Stimulated activated CD8-positive, alpha-beta memory T cell treated with anti-CD3 and anti-CD28 coated beads, Interleukin-15, amount 100 ng/mL, for 4 hours (primary cell): ENCODE measurements at regions not wholly inside any gene's neighbourhood (a gene's known extent, or its start where the extent isn't known, plus 50 kb on each side); places are given as distances from the start of the nearest gene placed in this dataset.

Experiments
- DNase-seq, 2 donors: peaks; one replicate each; pipeline ENCODE4 v3.0.0-alpha.2; 2020; ENCODE audit warnings: low read depth in 2 of 2

DNA sequence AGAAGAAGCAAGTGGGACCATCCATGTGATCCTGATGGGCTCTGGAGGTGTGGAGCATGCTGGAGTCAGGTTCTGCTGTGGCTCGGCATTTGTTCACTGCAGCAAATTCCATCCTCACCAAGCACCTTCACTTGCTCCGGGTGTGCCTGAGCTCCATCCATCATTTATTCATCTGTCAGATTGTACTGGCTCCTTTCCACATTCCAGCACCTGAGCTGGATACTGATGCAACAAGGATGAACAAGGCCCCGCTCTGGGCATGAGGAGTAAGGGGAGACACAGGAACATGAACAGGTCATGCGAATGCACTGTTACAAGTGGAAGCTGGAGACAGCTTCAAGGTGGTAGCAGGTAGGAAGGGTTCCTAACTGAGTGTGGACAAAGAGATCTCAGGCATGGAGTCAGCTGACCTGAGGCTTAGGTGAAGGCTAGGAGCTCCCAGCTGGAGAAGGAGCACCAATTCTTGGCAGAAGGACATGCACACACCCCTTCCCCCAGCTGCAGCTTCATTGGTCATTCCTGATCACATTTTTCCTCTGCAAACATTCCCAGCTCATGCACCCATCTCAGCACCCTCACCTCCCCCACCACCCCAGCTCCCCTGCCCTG lies 133.7 kb upstream of the ZMIZ1 start:
- DNase-seq: no peak

DNA sequence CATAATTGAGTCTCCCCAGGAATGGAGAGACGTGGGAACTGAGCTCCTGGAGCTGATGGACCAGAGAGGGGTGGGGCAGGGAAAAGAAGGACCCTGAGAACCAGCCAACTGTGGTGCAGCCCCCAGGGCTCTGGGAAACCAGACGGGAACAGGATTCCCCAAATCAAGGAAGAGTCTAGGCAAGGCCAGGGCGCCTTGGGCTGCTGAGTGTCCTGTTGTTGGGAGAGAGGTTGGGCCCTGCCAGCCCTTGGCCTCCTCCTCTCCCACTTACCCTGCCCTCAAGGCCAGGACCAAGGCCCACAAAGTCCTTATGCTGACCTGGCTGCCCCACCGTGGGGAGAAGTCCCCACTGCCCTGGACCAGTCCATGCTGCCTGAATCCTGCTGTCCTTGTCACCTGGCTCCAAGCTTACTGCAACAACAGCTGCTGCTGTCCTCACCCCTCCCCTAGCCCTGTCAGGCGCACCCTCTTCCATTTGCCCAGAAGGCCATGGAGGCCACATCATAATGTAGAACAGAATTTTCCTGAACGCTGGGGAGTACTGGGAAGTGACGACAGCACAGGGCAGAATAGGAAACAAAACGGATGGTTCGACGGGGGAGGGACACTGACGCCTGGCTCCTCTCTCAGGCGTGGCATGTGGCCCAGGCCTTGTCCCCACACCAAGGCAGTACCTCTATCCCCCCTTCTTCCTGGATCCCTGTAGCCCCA lies 132.9 kb upstream of the ZMIZ1 start:
- DNase-seq: no peak

DNA sequence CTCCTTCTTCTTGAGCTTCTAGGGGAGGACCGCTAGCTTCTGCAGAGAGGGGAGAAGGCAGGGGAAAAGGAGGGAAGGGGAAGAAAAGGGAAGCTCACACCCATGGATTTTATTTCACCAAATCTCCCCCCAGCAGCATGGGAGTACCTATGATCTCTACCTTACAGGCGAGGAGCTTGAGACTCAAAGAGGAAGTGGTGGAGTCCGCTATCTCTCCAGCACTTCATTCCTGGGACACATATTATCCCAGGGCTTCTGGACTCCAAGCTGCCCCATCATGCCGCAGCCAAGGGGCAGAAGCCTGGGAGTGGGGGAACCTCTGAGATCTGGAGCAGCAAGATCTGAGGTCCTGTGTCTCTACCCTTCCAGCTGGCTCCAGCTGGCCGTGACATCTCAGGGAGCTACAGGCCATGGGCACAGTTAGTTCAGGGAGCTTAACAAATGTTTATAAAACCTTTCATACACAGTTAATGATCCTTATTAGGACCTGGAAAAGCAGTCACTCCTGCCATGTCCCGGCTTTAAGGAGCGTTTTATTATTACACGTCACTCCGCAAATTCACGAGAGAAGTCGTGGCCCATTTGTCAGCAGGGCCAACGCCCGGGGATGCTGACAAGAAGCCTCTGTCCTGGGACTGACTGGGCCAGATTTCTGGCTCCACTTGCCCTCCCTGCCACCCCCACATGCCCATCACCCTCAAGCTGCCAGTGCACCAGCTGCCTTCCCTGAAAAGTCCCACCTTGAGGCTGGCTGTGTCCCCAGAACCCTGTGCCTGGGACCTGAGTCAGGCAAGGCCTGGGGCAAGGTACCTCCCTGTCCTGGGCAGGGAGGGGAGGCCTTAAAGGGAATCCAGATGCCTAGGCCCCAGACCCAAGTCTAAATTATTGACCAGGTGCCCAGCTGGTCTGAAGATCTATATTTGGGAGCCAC lies 132.1 kb upstream of the ZMIZ1 start:
- no peak for DNase-seq

DNA sequence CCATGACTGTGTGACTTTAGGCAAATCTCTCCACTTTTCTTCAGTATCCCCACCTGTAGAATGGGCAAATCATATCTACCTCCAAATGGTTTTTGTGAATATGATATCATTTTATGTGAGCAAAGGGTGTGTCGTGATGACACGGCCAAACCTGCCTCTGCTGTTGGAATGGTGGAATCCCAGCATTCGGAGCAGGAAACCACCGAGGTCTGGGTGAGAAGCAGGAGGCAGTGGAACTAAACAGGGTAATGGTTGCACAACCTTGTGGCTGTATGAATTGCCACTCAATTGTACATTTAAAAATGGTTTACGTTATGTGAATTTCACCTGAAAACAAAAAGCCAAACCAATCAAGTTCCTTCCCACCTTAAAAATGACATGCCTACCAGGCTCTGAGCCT lies 131.4 kb upstream of the ZMIZ1 start:
- DNase-seq: no peak

DNA sequence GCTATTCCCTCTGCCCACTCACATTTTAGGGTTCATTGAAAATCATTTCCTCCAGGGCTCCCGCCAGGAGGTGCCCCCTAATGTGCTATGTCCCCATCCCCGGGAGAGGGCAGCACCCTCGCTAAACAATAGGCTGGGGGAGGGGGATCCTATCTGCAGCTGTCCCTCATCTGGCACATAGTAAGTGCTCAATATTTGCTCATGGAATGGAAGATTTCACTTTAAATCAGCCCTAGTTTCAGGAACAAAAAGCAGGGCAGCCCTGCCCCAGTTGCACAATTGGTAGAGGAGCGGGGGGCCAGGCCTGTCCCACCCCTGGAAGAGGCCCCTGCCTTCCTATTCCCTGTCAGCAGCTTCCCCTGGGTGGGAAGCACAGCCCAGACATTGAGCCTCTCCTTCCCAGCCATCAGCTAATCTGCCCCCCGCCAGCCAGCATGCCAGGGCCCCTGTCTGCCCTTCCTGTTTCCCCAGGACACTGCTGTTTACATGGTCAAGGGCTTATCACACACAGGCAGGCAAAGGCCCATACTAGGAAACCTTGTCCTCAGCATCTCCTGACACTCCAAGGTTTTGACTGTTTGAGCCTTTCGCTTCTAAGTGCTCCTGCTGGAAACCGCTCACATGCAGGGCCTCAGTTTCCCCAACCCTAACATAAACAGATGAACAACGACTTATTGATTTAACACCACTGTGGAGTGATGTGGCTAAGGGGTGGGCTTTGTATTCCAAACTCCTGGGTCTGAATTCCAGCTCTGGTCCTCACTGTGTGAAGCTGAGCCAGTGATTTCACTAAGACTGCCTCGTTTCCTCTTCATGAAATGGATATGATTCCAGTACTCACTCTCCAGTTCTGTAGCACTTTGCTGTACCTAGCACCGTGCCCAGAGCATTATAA lies 130.7 kb upstream of the ZMIZ1 start:
- DNase-seq: no peak

DNA sequence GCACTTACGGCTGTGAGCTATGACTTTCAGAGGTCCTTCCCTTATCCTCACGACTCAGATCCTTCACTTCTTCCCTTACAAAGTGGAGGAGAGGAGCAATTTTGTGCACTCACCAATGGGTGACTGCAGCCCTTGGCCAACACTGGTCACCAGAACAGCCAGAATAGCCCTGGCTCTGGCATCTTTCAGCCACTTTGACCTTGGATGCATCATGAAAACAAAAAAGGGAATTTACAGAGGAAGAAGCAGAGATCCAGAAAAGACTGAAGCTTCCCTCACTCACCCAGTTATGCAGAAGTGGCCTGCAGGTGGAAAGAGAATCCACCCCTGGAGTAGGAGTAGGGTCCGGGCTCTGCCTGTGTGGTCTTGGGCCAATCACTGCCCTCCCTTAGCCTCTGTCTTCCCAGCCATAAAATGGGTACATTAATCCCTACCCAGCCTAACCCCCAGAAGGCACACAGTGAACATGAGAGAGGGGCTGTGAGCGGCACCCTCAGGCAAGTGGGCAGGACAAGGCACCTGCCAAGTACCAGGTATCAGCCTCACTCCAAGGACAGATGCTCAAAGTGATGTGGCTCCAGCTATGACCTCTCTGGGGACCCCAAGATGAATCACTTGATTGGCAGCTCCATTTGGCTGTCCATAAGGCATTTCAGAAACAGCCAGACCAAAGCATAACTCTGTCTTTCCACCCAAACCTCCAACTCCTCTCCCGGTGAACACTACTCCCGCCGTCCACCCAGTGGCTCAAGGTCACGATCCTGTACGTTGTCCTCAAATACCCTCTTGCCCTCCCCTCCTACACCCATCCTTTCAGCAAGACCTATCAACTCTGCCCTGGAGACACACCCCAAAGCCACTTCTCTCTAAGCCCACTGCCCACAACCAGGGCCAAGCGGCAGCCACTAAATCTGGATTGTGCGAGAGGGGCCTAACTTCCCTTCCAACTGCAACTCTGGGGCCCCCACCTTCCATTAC lies 129.8 kb upstream of the ZMIZ1 start:
- no peak for DNase-seq

DNA sequence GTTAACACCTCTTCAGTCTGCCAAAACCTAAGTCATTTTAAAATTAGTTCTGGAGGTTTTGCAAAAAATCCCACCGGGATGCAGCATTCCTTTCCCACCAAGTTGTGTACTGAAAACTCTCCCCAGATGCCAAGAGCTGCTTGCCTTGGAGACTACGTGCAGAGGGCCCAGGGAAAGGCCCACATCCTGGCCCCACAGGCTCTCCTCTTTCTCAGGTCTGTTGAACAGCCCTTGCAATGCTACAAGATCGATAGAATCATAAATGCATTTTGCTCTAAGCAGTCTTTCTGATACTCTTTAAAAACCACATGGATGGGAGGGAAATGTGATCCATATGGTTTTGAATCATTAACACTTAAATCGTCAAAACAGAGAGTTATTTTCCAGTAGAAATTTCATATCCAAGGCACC lies 126.7 kb upstream of the ZMIZ1 start:
- DNase-seq: no peak

DNA sequence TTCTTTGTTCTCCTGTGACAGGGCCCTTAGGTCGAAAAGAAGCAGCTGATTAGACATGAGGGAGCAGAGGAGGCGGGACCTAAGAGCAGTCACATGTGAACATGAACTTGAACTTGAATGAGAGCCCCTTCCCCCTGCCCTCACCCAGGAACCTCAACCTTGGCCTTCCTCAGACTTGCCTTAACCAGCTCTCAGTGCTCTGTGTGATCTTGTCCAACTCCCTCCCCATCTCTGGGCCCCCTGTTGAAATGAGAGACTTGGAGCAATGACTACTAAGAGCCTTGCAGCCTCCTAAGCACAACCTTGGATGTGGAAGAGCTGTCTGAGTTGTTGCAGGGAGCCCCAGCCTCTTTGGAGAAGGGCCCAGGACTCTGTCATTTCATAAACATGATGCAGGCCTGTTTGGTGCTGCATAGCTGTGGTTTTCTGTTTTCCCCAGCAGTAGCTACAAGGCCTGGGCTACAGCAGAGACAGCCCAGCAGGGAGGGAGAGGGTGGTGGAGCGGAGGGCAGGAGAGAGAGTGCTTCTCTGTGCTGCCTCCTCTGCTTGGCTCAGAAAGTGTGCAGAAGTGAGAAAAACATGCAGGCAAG lies 123.9 kb upstream of the ZMIZ1 start:
- no peak for DNase-seq

DNA sequence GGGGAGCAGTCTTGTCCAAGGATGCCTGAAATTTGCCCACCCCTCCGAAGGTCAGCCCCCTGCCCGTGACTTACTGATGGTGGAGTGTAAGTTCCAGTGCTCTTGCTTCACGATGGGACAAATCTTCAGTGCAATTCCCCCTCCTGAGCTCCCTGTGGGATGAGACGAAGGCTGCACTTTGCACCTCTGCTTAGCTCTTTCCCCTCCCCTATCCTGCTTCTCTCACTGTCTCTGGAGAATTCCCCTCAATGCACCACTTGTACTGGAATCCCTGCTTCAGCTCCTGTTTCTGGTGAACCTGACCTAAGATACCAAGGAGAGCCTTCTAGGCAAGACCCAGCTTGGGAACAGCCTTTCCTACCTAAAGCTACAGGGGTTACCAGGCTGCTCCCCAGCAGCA lies 122.9 kb upstream of the ZMIZ1 start:
- no peak for DNase-seq

DNA sequence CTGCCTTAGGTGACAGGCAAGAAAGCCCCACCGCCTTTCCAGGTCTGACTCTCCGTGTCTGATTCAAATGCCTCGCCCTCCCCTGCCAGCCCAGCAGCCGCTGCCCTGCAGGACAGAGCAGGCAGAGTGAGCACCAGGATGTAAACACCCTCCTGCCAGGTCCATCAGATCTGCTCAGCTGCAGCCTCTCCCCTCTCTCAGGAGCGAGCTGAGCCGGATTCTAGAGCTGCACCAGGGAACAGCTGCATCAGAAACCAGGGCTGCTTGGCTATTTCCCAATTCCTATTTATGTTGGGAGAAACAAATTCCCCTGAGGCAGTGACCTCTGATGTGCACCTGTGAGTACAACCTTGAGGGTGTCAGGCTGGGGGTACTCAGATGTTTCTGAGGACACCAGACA lies 121.5 kb upstream of the ZMIZ1 start:
- DNase-seq: no peak

DNA sequence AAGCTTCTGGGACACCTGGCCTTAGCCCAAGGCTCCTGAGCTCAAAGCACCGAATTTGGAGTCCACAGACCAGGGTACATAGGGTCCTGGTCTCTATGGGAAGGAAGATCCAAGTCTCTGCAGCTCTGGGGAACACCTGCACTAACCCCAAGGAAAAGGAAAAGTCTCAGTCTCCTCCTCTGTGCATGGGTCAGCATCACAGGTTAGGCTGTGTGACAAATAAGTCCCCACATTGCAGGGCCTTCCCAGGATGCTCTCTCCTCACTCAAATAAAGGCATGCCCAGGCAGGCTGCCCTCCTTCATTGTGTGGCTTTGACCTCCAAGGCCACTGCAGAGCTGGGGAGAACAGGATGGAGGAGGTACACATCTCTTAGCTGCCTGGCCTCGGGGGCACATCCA lies 121.0 kb upstream of the ZMIZ1 start:
- no peak for DNase-seq

DNA sequence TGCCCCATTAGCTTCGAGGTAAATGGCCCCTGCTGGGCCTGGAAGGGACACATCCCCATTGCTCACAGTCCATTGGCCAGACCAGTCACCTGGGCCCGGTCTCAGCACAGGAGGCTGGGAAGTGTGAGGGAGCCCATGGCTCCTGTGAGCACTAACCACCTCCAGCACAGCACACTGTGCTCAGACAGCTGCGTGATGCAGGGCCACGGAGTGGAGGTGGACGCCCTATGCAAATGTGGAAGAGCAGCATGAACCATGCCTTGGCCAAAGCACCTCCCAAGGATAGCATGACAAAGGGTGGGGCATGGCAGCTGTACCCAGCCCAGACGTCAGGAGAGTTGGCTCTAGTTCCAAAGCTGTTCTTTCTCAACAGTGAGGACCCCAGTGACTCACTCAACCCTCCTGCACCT lies 120.1 kb upstream of the ZMIZ1 start:
- no peak for DNase-seq

DNA sequence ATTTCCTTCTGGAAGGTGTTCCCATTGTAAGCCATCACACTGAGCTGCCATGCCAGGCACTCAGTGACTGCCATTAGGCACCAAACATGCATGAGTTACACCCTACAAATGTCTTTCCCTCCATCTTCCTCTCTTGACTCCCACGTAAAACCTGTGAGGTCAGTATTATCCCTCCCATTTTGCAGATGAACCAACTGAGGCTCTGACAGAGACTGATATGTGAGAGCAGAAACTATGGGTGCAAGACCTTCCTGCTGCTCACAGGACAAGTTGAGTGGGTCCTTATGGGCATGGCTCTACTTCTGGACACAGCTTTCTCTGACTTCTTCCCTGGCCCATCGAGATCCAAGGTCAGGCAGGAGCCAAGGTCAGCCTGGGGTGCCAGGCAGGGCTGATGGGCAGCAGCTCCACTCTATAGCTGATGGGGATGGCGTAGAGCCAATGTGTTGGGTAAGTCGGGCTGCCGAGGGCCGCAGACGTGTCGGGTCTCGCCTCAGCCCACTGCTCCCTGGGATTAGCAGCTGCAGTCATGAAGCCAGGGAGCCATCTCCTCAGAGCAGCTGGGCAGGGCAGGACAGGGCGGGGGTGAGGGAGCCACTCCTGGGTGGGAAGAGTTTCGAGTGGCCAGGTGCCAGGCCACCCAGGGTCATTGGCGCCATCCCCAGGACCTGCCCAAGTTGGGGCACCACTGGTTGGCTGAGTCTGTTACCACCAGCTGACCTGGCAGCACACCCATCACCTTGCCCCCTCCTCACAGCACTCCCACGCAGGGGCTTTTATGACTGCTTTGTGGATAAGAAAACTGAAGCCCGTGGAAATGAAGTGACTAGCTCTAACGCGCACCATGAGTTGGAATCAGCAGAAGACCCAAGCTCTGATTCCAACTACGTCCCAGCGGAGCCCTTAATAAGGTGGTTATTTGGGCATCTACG lies 117.8 kb upstream of the ZMIZ1 start:
- DNase-seq: no peak

DNA sequence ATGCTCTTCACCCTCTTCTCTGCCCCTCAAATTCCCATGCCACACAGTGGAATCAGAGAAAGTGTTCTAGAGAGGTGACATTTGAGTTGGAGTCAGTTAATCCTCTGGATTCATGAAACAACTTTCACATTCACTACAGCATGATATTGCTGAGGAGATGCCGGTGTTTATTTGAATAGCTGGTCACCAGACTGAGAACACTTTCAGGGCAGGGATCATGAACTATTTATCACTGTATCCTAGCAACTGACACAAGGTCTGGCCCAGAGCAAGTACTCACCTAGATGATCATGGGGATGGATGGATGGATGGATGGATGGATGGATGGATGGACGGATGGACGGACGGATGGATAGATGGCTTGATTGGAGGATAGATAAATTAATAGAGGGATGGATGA lies 116.7 kb upstream of the ZMIZ1 start:
- no peak for DNase-seq

DNA sequence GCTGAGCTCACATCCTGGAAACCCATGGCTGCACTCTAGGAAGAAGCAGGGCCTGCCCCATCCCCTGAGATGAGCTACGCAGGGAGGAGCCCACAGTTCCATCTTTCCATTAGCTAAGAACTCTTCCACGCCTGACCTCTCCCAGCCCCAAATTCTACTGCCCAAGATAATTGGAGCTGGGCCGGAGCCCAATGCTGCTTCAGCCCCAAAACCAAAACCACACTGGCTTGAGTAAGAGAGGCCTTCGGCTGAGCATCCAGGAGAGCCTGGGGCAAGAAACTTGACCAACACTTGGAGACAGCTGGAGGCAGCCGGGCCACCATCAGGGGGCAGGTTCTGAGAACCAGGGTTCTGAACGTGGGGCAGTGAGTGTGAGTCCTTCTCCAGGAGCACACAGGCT lies 116.1 kb upstream of the ZMIZ1 start:
- DNase-seq: no peak

DNA sequence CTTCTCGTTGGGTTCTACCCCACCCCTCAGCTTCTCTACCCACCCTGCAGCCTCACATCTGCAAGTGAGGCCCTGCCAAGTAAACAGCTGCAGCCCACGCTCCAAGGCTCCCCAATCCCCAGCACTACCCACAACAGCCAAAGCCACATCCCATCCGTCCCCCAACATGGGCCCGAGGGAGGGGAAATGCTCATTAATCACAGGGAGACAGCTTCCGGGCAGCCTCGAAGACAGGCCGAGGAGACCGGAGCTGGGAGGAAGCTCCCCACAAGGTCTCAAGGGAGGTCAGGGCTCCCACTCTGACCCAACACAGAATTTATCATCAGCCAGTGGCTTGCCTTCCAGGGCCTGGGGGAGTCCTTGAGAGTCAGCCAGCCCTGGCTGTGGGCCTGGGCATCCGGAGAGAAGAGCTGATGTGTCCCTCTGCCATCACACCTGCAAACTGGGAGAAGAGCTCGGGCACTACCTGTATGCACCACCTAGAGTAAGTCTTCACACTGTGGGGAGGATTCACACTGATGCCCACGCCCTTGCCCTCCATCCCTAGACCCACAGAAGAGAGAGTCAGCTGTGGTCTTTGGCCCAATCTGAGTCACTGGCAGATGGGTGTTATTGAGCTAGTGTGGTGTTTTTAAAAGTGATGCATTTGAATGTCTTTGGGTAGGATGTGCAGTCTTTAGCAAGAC lies 115.5 kb upstream of the ZMIZ1 start:
- DNase-seq: no peak

DNA sequence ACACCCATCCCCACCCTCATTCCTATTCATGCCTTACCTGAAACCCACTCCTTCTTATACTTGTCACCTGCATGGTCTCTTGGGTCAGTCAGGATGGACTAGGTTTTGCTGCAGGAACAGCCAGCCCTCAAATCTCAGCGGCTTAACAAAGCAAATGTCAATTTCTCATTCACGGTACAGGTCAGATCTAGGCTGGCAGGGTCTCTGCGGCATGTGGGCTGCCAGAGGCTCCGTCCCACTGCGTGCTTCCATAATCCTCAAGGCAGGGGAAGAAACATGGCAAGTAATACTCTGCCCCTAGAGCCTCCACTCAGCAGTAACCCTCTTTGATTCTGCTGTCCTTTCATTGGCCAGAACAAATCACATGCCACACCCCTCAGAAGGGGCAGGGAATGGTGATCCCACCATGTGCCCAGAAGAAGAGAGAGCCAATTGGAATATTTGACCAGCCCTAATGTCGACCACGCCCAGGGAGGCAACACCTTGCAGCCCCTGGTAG lies 114.9 kb upstream of the ZMIZ1 start:
- DNase-seq: no peak

DNA sequence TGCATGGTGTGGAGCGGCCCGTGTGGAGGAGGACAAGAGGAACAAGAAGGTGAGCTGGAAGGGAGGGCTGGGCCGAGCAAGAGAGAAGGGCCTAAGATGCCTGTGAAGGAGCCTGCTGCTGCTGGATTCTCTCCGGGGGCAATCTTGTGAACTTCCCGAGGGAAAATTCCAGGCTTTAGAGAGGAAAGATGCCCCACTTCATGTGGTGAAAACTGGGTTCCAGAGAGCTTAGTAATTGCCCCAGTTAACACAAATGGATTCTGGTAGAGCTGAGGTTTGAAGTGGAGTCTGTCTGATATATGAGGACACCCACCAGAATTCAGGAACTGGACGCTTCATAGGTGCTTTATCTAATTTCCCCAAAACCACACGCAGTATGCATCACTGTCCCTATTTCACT lies 114.1 kb upstream of the ZMIZ1 start:
- DNase-seq: no peak
